Glomerular endothelial cell (primary cell): ENCODE measurements at regions not wholly inside any gene's neighbourhood (a gene's known extent, or its start where the extent isn't known, plus 50 kb on each side); places are given as distances from the start of the nearest gene placed in this dataset.
"Not testable (repeated sequence)": the region's sequence is repeated elsewhere in the genome, so short reads cannot be mapped to it uniquely, and the experiment has no call there.

Source experiments
- DNase-seq: peaks from one replicate; pipeline ENCODE4 v3.0.0-alpha.2; 2011; ENCODE audit warnings: low read depth, low spot score; ENCODE audit errors: extremely low read depth

DNA sequence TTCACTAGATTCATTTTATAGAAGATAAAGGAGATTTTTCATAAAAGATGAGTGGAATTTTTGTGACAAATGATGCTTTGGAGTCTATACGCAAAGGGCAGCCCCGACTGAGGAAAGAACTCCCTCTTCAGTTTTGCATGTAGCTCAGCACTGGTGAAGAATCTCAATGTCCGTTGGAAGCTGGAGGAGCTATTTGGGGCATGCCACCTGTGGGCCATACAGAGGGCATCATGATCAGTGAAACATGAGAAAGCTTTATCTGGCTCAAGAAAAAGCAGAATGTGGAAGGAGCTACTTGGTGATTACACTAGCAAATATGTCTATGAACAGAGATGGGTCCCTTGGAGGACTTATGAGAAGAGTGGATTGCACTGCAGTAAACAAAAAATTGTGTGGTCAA is 1359.3 kb downstream of the REEP3 start:
- DNase-seq, result no peak

- DNase-seq, result no peak
Observed at GRCh38 chr10:64881257-64881656, 1360.1 kb downstream of the REEP3 start.

DNA sequence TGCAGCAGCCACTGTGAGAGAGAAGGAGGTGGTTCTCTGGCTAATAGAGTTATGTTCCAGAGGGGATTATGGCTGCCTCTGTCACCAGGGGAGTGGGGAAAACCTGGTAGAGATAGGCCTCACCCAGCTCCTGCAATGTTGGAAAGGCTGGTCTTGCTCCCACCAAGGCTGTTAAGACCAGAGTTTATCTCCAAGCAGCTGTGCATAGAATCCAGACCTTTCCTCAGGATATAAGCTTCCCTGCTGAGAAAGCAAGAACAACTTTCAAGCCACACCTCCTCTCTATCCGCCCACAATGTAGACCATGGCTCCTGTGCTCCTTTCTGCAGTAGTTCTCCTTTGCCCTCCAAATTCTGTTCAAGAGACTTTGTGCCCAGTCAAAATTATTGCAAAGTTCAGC is 1375.4 kb downstream of the REEP3 start:
- DNase-seq, result no peak

DNA sequence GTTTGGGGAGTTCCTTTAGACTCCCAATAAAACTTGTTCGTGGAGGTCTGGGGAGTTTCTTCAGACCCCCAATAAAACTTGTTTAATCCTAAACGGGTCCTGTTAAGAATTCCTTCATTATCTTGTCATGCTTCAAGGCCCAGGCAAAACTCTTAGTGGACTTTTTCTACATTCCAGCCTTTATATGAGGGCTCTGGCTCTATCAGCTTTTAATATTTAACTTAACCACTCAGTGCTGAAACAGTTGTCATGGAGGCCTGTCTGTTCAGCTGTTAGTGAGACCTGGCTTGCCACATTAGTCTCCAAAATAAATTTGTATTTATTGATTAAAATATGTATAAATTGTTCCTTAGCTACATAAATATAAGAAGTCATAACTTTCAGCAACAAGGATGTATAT is 1385.1 kb downstream of the REEP3 start:
- not testable (repeated sequence) for DNase-seq

GRCh38 chr10:64924306-64924705 is 1403.1 kb downstream of the REEP3 start:
- DNase-seq, result not testable (repeated sequence)

- DNase-seq, result no peak
Observed at GRCh38 chr10:64952042-64952441, 1430.8 kb downstream of the REEP3 start.

DNA sequence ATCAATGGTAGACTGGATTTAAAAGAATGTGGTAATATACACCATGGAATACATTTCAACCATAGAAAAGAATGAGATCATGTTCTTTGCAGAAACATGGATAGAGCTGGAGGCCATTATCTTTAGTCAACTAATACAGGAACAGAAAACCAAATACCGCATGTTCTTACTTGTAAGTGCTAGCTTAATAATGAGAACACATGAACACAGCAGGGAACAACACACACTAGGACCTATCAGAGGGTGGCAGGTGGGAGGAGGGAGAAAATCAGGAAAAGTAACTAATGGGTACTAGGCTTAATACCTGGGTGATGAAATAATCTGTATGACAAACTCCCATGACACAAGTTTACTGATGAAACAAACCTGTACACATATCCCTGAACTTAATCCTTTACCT is 1435.2 kb downstream of the REEP3 start:
- no peak for DNase-seq

GRCh38 chr10:64959116-64959515 is 1437.9 kb downstream of the REEP3 start:
- no peak for DNase-seq

- no peak for DNase-seq
Observed at GRCh38 chr10:64959883-64960282, 1438.7 kb downstream of the REEP3 start.

DNA sequence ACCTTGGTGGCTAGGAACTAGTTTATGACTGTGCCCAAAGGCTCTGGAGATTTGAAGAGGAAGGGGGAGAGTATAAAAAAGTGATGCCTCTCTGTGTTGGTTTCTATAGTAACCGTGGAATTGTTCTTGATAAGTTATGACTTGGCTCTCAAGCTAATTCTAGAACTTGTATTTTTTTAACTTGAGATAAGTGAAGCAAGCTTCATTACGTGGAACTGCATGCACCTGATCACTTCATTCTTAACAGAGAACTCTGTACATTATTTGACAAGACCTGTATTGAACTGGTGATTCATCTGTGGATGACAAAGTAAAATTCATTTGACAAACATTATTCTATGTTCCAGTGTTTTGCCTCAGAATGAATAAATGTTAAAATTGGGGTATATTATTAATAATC is 1452.2 kb downstream of the REEP3 start:
- DNase-seq, result no peak

GRCh38 chr10:64976150-64976549 is 1454.9 kb downstream of the REEP3 start:
- no peak for DNase-seq

- DNase-seq, result no peak
Observed at GRCh38 chr10:64977915-64978314, 1456.7 kb downstream of the REEP3 start.

GRCh38 chr10:64996886-64997285 is 1475.7 kb downstream of the REEP3 start:
- DNase-seq, result no peak

- no peak for DNase-seq
Observed at GRCh38 chr10:65010845-65011244, 1489.6 kb downstream of the REEP3 start.

DNA sequence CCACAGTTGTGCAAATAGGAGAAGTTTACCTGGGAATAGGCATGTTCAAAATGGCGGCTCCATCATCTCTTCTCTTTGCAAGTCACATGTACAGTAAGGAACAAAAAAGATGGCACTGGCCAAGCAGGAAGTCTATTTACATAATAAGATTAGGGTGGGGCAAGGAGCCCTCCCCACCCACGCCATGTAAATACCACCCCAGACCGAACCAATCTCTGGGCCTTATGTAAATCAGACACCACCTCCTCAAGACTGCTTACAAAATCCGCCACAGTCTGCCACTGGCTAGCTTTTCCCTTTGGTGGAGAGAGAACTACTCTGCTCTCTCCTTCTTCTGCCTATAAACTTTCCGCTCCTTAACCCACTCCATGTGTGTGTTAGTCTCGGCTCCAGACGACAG is 1496.3 kb downstream of the REEP3 start:
- no peak for DNase-seq

DNA sequence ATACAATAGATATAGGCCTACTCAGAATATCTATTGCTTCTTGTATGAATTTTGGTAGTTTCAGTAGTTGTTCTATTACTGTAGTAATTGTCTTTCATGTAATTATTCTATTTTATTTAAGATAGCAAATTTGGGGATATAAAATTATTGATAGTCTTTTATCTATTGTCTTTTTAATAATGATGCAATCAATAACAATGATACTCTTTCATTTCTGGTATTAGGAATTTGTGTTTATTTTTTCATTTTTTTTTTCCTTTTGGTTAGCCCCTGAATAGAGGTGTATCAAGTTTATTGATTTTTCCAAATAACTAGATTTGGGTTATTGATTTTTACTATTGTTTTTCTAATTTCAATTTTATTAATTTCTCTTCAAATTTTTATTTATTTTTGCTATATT is 1503.7 kb downstream of the REEP3 start:
- no peak for DNase-seq

DNA sequence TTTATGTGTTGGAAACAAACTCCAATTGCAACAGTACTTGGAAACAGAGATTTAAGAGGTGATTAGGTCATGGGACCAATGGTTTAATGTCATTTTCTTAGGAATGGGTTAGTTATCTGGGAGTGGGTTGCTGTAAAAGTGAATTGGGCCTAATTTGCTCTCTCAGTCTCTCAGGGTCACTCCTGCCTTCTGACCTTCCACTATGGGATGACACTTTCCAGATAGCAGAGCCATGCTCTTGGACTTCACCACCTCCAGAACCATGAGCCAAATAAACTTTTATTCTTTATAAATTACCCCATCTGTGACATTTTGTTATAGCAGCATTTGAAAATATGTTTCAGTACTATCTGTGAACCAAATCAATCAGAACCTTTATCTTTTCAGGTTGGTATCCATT is 1509.1 kb downstream of the REEP3 start:
- DNase-seq, result no peak

- DNase-seq, result no peak
Observed at GRCh38 chr10:65032867-65033769, 1511.9 kb downstream of the REEP3 start.

GRCh38 chr10:65033957-65034356 is 1512.8 kb downstream of the REEP3 start:
- no peak for DNase-seq

- no peak for DNase-seq
Observed at GRCh38 chr10:65040796-65041195, 1519.6 kb downstream of the REEP3 start.

GRCh38 chr10:65041307-65041706 is 1520.1 kb downstream of the REEP3 start:
- no peak for DNase-seq

GRCh38 chr10:65042496-65042895 is 1521.3 kb downstream of the REEP3 start:
- DNase-seq, result no peak

GRCh38 chr10:65046831-65047230 is 1525.6 kb downstream of the REEP3 start:
- no peak for DNase-seq
